ENCODE measurements at regions not wholly inside any gene's neighbourhood (a gene's known extent, or its start where the extent isn't known, plus 50 kb on each side); places are given as distances from the start of the nearest gene placed in this dataset.

- TF ChIP-seq POLR2AphosphoS5 (IDR thresholded peaks at IDR 0.05; ENCODE audit: low read depth, low read length) (no peak), ZNF274 (IDR thresholded peaks at IDR 0.05; ENCODE audit: borderline replicate concordance, extremely low read depth, low read length) (no peak), YY1 (IDR thresholded peaks at IDR 0.05; ENCODE audit: low read depth, low read length) (no peak), EZH2 (IDR thresholded peaks at IDR 0.05; ENCODE audit: low read depth, low read length, severe bottlenecking) (no peak), SP1 (IDR thresholded peaks at IDR 0.05; ENCODE audit: low read depth, low read length) (no peak), EP300 (IDR thresholded peaks at IDR 0.05; ENCODE audit: borderline replicate concordance in 1 of 2, low read depth in 2 of 2, low read length in 2 of 2) (no peak), HDAC2 (IDR thresholded peaks at IDR 0.05; ENCODE audit: borderline replicate concordance in 1 of 2, low read depth in 2 of 2, low read length in 2 of 2) (no peak), SAP30 (IDR thresholded peaks at IDR 0.05; ENCODE audit: insufficient read depth, insufficient replicate concordance, low read length) (no peak), POLR2A (IDR thresholded peaks at IDR 0.05; ENCODE audit: control extremely low read depth in 1 of 2, low read depth in 2 of 2, low read length in 2 of 2) (no peak), CTCF (IDR thresholded peaks at IDR 0.05; ENCODE audit: control extremely low read depth in 1 of 3, insufficient read depth in 1 of 3, low read depth in 1 of 3, low read length in 3 of 3) (no peak), CREB1 (IDR thresholded peaks at IDR 0.05) (no peak), FOSL1 (IDR thresholded peaks at IDR 0.05; ENCODE audit: insufficient read depth, low read depth, low read length) (no peak), BRCA1 (IDR thresholded peaks at IDR 0.05; ENCODE audit: low read depth, low read length) (no peak)
Measured at GRCh38 chr9:90074316-90074962, 469.6 kb downstream of the GADD45G start.

Measured in H1 (cell line).